Retina (tissue), 1 donor: ENCODE measurements at regions not wholly inside any gene's neighbourhood (a gene's known extent, or its start where the extent isn't known, plus 50 kb on each side); places are given as distances from the start of the nearest gene placed in this dataset.

Experiments
- DNase-seq: peaks from one replicate; pipeline ENCODE4 v3.0.0-alpha.2; 2016

- DNase-seq = peak; percentile 84
Observed at GRCh38 chr13:33723772-33724435, 94.0 kb upstream of the RFC3 start.

DNA sequence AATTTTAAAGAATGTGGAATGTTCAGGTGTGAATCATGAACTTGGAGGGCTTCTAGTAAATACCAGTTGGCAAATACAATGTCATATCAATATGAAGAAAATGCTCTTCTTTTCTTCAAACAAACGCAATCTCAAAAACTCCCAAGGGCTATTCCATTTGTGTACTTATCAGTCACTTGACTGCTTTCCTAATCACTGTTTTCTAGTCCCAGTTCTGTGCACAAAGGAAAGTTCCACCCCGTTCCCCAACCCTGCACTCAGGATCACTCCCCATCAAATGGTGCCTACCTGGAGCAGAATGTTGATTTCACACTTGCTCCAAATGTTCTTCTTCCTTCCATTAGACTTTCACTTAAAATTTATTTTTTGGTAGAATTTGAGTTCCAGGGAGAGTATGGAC lies 92.6 kb upstream of the RFC3 start:
- DNase-seq = no peak

GRCh38 chr13:33727297-33728083 lies 90.5 kb upstream of the RFC3 start:
- DNase-seq = no peak

GRCh38 chr13:33728271-33729037 lies 89.5 kb upstream of the RFC3 start:
- no peak for DNase-seq

DNA sequence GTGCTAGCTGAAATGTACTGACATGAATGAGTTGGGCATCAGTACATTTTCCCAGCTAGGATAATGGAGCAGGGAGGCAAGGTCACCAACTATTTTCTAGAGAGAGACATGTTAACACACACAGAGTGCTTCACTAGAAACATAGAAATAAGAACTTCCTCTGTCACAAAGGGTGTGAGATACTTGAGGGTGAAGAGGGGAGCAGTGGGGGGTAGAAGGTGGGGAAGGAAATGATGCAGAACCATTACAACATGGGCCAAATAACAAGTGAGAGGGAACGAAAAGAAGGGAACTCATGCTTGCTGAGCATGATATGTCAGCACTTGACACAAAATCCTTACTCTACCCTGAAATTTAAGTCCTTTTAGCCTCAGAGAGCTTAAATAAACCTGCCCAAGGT lies 87.8 kb upstream of the RFC3 start:
- no peak for DNase-seq

DNA sequence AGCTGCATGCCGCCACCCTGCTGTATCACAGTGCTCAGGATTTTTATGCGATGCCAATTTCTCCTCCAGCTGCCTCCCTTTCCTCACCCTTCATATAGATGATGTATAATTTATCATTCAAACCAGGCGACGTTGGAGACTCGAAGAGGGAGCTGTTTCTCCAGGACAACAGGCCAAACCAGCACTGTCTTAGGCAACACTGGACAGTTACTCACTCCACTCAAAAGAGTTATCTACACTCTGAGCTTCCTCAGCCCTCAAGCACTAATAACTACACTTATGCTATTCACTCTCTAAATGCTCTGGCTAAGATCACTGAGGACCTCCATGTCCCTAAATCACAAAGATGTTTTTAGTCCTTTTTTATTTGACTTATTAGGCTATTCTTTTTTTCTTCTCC lies 87.3 kb upstream of the RFC3 start:
- no peak for DNase-seq

GRCh38 chr13:33735276-33735675 lies 82.7 kb upstream of the RFC3 start:
- DNase-seq = no peak

- no peak for DNase-seq
Observed at GRCh38 chr13:33739254-33739653, 78.7 kb upstream of the RFC3 start.

GRCh38 chr13:33740134-33740538 lies 77.8 kb upstream of the RFC3 start:
- DNase-seq = no peak

GRCh38 chr13:33742321-33742720 lies 75.6 kb upstream of the RFC3 start:
- DNase-seq = no peak

DNA sequence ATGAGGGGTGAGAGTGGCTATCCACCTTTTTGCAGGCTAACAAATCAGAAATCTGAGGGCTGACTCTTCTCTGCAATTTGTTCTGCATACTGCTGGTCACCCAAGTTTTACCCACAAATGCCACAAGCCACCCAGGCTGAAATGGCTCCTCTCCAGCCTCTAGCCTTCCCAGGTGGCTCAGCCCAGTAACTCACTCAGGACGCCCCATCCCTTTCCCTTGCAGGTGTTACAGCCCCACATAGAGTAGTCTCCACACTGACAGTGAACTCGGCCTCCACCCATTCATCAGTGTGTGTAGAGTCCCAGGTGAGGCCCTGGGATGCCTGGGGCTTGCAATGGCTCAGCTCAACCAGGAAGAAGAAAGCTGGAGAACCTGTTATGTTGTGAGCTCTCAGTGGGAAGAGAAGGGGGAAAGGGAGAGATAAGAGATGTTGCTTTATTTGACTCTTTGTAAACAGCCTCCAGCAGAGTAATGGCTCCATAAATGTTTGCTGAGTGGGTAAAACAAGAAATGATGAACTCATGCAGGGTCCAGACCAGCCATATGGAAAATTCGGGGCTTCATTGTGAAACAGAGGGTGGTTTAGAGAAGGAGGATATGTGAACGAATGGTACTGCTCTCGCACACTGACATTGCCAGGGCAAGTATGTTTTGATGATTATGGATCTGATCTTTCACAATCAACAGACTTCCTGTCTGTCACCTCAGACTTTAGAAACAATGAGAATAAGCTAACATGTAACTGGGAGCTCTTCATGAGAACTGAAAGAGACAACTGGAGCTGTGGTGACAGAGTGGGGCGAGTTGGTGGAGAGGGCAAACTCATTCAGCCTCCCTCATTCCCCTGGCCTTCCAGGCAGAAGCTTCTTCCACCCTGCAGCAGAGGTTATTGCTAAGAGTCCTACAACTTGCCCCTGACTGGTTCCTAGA lies 74.2 kb upstream of the RFC3 start:
- no peak for DNase-seq

DNA sequence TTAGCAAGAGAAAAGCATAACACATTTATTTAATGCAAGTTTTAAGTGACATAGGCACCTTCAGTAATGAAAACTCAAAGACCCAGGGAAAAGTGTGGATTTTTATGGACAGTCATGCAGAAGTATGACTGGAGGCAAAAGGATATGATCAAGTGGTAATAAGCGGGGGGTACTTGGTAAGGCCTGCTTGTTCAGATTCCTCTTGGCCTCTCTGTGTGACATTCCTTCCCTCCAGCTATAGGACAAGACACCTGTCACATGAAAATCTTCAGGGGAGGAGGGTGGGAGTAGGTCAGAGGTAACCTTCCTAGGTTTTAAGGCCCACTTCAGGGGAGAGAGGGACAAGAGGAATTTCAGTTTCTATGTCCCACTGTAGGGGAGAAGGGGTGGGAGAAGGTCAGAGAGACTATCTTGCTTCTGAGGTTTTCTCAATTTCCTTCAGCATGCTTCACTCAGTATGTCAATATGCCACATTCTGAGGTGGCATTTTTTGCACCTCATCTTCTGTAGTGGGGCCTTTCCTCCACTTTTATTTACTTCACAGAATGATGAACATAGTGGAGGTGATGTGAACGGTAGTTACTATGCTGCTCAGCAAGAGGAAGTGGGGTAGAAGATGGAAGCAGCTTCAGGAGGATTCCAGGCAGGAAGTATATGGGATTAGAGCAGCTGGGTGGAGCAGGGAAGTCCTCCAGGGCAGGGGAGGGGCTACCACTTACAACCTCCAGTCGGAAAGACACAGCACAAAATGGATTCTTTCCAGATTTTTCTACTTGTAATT lies 73.2 kb upstream of the RFC3 start:
- DNase-seq = no peak

DNA sequence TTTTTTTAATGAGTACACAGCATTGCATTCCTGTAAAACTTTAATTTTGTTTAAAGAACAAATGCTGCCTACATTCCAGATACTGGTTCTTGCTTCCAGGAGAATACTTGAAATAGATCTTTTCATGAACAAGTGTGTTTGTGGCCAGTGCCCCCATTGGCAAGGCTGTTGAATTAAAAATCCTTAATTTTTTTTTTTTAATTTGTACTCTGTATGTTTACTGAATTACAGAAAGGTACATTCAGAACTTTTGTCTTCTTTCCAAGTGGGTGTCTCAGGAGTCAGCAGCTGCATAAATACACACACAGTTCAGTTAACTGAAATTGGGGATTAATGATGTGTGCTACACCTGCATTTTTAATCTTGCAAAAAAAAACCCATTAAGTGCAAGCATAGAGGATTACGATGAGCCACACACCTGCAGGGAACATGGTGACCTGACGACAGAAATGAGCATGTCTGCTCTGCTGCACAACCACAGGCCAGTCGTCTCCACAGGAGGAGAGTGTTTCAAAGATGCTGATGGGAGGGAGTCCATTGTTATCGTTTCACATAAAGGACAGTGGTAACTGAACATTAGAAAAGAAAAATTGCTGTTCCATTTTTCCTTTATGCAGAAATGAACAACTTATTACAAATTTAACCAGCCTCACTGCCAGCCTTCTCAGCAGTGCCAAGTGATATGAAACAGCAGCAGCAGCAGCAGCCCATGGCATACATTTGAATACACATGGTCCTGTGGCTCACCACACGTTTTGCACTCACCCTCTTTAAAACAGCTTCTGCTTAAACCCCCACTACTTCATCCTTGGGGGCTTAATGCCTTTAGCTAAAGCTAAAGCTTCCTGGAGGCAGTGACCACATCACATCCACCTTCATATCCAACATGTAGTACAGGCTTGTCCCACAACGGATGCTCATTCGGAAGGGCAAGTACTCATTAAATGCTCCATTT lies 72.3 kb upstream of the RFC3 start:
- no peak for DNase-seq

DNA sequence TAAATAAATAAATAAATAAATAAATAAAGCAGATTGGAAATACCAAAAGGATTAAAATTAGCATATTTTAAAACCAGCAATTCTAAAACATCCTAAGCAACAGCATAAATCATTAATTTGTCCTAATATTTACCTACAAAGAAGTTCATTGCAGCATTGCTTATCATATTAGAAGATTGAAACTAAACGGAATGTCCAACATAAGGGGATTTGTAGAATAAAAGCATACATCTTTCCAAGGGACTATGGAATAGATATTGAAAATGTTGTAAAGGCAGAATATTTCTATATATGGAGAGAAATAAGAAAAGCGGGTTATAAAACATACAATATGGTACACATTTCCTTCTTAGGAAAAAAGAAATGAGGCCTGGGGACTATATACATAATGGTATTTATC lies 71.1 kb upstream of the RFC3 start:
- no peak for DNase-seq

DNA sequence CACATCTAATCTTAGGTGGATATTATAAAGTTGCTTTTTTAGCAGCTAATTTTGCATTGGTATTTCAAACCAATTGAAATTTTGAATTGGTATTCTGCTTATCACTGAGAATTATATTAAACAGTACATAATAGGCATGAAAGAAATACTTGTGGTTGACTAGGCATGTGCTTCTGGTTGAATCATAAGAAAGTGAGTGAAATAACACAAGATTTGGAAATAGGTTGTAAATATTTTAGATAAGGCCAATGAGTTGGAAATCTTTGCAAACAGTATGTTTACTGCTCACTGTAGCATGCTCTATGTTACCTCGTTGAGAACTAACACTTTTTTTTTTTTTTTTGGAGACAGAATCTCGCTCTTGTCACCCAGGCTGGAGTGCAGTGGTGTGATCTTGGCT lies 66.8 kb upstream of the RFC3 start:
- DNase-seq = no peak

- no peak for DNase-seq
Observed at GRCh38 chr13:33752094-33752493, 65.9 kb upstream of the RFC3 start.

DNA sequence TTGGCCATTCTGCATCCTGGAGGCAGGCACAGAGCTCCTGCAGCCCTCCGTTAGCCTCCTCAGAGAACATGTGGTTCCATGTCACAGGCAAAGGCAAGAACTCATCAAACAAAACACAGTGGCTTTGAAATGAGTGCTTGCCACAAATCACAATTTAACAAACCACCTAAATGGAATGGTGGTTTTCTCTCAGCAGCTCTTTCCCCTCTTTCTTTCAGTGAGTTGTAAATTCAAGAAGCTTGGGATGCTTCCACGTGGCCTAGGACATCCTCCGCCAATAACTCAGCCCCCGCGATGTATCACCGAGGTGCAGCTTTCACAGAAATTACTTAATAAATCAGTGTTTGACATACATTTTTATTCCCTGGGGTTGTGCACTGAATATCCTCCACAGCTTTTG lies 65.4 kb upstream of the RFC3 start:
- no peak for DNase-seq

- no peak for DNase-seq
Observed at GRCh38 chr13:33756929-33757328, 61.0 kb upstream of the RFC3 start.

GRCh38 chr13:33757713-33758112 lies 60.2 kb upstream of the RFC3 start:
- DNase-seq = no peak

GRCh38 chr13:33758113-33758512 lies 59.8 kb upstream of the RFC3 start:
- DNase-seq = no peak

DNA sequence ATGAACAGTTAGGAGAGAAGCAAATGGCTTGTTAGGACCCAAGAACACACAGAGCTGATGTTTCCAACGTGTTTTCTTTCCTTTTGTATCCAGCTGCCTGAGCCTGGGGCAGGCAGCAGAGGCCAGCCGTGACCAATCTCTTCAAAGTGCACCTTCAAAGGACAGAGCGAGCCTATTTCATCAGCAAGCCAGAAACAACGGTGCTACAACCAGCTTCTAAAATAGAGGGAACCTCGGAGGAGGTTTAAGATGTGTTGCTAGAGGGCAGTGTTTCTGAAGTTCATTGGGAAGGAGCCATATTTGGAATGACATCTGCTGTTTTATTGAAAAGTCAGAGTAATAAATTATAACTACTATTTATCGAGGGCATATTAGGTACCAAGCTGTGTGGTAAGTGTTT lies 56.2 kb upstream of the RFC3 start:
- no peak for DNase-seq
